T follicular helper cell (primary cell): ENCODE measurements at regions not wholly inside any gene's neighbourhood (a gene's known extent, or its start where the extent isn't known, plus 50 kb on each side); places are given as distances from the start of the nearest gene placed in this dataset.
"Not testable (repeated sequence)": the region's sequence is repeated elsewhere in the genome, so short reads cannot be mapped to it uniquely, and the experiment has no call there.

Experiments
- DNase-seq: peaks from one replicate; pipeline ENCODE4 v3.0.0-alpha.2; 2020; ENCODE audit warnings: low read depth

DNA sequence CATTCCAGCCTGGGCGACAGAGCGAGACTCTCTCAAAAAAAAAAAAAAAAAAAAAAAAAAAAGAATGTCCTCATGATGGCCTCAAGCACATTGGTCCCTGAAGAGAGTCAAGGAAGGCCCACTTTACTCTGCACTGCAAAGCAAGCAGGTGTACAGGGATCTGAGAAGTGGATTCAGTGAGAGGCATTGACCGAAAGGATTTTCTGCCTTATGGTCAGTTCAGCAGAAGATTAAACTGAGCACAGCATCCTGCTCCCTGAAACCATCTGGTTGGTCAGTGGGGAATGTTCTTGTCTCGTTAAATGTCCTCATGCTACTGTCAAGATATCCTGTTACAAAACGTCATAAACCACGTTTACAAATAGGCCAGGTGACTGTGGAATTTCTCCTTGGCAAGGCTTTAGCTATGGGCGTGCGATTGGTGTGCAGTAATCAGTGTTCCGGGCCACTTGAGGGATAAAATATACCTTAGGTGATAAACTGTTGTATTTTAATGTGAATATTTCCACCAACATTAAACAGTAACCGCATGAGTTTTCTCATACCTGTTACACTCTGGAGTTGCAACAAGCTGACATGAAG is 195.0 kb downstream of the ADRA2C start:
- not testable (repeated sequence) for DNase-seq

DNA sequence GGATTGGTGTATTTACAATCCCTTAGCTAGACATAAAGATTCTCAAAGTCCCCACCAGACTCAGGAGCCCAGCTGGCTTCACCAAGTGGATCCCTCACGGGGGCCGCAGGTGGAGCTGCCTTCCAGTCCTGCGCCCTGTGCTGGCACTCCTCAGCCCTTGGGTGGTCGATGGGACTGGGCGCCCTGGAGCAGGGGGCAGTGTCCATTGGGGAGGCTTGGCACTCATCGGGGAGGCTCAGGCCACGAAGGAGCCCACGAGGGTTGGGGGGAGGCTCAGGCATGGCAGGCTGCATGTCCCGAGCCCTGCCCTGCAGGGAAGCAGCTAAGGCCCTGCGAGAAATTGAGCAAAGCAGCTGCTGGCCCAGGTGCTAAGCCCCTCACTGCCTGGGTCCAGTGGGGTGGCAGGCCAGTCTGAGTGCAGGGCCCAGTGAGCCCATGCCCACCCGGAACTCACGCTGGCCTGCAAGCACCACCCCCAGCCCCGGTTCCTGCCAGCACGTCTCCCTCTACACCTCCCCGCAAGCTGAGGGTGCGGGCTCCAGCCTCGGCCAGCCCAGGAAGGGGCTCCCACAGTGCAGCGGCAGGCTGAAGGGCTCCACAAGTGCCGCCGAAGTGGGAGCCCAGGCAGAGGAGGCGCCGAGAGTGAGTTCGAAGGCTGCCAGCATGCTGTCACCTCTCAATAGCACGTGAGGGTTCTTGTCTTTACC is 198.5 kb downstream of the ADRA2C start:
- not testable (repeated sequence) for DNase-seq

DNA sequence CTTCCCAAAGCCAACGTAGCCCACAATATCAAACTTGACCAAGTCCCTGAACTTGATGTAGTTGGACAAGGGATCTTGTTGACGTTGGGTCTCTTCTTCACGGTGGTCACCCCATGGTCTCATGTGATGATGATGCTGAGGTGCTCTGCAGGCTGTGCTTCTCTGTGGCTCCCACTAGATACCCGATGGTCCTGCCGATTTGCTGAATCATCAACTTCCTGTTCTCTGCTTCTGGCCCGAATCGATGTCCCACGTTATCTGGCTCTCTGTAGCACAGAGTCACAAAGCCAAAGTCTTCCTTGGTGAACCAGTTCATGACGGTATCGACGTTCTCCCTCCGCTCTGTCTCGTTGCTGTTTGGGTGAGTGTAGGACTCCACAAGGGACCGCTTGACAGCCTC is 201.0 kb downstream of the ADRA2C start:
- not testable (repeated sequence) for DNase-seq

DNA sequence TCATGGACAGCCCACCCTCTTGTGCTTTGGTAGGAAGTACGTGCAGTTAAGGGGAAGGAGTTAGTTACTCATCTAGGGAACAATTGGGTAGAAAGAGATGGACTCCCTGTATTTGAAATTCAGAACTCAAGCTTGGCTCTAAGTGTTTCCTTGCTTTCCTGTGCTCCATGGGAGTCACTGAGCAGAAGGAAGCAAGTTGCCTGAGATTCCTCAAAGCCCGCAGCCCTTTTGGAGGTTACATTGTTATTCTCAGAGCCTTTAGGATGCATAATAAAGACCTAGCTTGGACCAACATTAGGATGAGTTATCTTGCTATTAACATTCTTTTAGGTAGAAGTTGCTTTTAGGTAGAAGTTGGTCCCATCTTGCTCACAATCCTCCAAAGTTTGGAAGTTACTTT is 206.4 kb downstream of the ADRA2C start:
- DNase-seq, result not testable (repeated sequence)

DNA sequence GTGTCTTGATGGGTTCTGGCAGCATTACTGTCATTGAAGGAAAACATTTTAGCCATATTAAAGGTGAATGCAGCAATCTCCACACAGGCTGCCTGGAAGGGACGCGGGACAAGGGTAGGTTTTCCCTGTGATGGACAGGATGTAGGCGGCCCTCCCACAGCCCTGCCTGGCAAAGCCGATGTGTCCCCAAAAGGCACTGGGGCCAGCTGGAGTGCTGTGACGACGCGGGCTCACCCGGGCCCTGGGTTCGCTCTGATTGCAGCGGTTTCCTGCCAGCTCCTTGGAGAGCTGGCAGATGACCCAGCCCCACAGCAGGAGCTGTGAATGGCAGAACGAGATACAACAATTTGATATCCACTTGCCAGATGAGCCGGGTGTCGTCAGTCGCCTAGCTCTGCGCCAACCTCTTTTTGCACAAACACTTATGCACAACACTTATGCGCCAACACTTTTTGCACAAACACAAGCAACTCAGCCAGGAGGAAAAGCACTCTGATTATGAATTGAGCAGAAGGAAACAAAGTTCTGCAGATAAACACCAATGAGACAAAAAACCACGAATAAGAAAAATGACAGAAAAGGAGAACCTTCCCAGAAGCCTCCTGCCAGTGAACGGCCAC is 207.5 kb downstream of the ADRA2C start:
- DNase-seq, result not testable (repeated sequence)

DNA sequence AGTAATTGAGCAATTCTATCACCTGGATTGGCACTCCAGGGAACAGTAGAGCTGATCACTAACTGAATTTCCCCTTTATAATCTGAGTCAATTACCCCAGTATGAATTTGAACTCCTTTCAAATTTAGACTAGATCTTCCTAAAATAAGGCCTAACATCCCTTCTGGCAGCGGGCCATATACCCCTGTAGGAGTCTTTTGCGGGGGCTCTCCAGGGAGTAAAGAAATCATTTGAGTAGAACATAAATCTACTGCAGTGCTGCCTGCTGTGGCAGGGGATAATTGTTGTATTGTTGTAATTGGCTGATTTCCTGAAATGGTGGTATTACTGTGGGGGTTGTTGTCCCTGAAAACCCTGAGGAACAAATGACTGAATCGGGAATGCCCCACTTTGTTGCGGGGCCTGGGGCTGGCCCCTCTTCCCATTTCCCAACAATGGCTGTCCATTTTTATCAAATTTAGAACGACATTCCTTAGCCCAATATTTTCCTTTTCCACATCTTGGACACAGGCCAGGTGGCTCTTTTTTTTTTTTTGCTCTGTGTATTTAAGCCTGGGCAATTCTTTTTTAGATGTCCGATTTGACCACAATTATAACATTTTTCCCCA is 217.4 kb downstream of the ADRA2C start:
- DNase-seq, result not testable (repeated sequence)

DNA sequence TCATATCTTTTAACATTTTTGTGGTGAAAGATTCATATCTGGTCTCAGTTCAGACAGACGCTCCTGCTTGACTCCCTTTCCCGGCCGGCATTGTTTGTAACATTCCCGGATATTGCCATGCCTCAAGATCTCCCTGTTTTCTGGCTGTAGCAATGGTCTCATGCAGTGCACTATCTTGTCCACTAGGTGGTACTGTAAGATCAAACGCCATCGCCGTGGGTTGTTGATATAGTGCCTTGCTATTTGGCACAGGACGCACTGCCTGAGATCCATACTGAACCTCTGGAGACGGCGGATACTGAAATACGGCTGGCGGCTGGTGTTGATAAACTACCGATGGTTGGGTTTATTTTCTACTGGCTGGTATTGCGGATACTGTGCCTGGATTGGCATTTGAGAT is 218.6 kb downstream of the ADRA2C start:
- DNase-seq, result not testable (repeated sequence)

DNA sequence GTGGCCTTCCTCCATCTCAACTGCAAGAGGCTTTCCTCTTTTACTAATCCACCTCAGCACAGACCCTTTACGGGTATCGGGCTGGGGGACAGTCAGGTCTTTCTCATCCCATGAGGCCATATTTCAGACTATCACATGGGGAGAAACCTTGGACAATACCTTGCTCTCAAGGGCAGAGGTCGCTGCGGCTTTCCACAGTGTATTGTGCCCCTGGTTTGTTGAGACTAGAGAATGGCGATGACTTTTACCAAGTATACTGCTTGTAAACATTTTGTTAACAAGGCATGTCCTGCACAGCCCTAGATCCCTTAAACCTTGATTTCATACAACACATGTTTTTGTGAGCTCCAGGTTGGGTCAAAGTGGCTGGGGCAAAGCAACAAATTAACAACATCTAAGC is 220.2 kb downstream of the ADRA2C start:
- not testable (repeated sequence) for DNase-seq

DNA sequence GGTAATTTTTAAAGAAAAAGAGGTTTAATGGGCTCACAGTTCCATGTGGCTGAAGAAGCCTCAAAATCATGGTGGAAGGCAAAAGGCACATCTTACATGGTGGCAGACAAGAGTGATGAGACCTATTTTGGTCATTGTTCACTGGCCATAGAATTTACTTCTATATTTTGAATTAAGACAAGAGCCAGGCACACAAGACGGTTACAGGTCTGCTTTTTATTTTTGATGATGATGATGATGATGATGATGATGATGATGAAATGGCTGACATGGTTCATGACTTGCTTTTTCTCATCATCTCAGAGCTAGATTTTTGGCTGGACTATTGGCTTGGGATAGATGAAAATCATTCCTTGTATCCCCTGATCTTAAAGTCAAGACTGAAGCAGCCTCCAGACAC is 229.3 kb downstream of the OTOP1 start:
- not testable (repeated sequence) for DNase-seq

DNA sequence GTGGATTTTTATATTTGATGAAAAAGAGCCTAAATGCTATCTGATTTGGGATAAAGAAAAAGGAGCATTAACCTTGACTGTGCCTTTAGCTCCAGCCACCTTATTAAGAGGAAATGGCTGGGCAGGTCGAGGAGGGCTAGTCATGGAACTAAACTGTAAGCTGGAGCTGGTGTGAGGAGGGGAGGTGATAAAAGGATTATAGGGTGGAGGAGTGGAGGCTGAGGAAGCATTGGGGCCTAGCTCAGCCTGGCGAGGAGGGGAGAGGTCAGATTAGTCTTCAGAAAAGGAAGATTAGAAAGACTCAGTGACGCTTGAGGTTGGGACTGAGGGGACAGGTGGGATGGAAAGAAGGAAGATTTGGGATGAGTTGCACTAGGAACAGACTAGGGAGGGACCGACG is 222.7 kb downstream of the OTOP1 start:
- not testable (repeated sequence) for DNase-seq

DNA sequence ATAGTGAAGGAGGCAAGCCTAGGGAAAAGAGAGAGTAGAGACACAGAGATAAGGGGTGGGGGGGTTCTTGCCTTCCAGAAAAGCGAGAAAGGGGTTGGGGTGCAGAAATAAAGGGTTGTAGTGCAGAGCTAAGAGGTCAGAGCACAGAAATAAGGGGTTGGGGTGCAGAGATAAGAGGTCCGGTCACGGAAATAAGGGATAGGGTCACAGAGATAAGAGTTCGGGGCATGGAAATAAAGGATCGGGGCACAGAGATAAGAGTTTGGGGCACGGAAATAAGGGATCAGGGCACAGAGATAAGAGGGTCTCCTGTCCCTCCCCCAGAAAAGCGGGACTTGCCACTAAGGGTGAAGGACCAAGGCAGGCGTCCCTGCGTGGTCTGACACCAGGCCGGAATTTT is 222.0 kb downstream of the OTOP1 start:
- not testable (repeated sequence) for DNase-seq

DNA sequence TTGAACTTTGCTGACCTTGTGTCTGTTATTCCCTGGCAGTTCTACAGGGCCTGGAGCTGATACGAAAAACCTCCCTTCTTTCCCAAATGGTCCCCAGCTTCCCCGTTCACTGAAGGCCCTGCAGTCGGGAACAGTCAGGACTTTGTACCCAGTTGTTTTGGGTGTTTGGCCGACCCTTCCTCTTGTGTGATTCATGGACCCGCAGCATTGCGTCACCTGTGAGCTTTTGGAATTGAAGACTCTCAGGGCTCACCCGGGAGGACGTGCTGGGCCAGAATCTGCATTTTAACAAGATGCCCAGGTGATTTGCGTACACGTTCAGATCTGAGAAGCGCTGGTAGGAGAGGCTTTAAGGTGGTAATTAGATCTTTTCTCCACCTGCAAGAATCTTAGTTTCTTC is 220.4 kb downstream of the OTOP1 start:
- DNase-seq, result not testable (repeated sequence)

DNA sequence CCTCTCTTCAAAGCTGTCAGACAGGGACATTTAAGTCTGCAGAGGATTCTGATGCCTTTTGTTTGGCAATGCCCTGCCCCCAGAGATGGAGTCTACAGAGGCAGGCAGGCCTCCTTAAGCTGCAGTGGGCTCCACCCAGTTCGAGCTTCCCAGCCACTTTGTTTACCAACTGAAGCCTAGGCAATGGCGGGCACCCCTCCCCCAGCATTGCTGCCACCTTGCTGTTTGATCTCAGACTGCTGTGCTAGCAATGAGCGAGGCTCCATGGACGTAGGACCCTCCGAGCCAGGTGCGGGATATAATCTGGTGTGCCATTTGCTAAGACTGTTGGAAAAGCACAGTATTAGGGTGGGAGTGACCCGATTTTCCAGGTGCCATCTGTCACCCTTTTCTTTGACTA is 207.7 kb downstream of the OTOP1 start:
- not testable (repeated sequence) for DNase-seq

DNA sequence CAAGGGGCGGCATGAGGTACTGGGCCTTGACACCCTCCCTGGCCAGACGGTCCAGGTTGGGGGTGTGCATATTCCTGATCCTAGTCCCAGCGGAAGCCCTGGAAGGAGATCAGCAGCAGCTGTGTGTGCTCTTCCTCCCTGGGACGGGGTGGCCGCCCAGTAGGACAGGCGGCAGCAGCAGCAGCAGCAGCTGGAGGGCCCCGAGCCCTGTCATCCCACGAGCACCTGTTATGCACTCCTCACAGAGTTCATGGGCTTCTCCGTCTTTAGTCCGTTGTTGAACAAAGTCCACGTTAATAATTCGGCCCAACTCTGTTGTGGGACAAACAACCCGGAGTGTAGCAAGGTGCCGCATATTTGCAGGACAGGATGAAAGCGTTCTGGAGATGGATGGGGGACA is 205.6 kb downstream of the OTOP1 start:
- not testable (repeated sequence) for DNase-seq

DNA sequence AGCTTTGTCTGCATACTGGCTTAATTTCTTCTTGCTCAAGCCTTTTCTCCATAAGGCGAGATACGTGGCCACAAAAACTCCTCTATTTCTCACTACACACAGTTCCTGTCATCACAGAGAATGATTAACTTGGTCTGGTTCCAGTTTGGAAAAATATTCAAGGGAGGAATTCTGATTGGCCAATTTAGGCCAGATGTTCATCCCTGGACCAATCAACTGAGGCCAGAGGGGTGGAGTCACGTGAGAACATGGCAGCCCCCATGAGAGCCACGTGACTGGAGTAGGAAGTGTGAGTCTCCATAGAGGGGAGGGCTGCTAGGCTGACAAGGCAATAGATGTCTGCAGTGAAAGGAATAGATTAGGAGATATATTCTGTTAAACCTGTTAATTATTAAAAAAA is 200.0 kb downstream of the OTOP1 start:
- not testable (repeated sequence) for DNase-seq

DNA sequence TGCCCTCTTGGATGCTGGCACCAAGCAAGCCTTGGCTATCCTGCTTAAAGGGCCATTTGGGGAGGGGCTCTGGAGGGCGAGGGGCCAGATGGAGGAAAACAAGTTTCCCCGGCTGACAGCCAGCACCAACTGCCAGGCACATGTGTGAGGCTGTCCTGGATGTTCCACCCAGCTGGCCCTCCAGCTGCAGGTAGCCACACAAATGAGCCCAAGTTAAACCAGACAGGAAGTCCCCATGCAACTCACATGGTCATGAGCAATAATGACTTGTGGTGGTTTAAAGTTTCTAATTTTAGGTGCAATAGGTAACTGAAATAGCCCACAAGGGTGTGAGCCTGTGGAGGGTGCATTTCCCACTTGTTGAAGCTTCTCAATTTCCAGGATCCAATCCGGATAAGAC is 198.0 kb downstream of the OTOP1 start:
- DNase-seq, result not testable (repeated sequence)

DNA sequence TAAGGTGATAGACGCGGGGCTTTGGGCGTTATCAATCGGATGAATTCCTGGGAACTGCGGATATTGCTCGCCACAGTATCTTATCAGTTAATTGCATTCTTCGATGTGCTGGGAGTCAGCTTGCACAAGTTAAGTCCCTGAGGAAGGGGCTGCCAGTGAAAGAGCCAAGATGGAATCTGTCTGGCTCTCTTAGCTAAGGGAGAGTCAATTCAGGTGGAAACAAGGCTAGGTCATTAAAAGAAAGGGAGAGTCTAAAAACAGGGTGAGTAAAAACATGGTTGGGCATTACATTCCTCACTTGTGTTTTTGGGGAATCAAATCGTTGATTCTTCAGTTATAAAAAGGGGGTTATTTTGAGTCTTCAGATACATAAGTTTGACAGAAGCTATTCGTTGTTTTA is 196.2 kb downstream of the OTOP1 start:
- not testable (repeated sequence) for DNase-seq

DNA sequence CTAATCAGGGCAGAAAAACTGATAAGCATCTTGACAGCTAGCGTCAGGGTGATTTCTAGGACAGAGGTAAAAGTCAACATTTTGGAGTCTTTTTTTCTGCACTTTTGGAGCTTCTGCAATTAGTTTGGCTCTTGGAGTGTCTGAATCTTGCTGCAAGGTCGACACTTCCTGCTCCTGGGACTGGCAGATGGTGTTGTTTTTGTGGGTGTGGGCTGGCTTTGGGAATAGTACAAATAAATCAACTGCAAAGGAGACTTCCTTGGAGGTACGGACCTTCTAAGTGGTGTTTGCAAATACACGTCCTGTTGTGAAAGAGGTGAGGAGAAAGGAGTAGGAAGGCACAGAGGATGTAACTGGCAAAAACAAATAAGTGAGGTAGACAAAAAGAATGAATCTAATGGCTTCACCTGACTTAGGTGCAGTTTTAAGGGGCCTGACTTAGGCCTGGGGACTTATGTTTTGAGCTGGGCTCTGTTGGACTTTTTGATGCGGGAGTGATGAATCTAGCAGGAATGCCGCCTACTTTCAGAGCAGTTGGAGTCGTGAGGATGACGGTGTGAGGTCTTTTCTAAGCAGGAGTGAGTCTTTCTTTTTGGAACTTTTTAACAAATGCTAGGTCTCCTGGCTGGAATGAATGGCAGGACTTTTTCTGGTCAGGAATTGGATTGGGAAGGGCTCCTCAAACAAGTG is 195.1 kb downstream of the OTOP1 start:
- not testable (repeated sequence) for DNase-seq

DNA sequence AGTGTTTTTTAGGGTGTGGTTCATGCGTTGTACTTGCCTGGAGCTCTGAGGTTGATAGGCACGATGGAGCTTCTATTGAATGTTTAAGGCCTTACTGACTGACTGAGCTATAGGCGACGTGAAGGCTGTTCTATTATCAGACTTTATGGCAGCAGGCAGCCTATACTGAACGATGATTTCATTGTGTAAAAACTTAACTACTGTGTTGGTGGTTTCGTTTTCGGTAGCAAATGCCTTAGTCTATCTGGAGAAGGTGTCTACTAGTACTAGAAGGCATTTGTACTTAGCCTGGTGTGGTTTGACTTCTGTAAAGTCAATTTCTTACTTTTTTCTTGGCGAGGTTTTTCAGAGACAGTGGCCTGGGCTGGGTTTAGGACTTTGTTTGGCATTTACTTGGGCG is 194.4 kb downstream of the OTOP1 start:
- not testable (repeated sequence) for DNase-seq

DNA sequence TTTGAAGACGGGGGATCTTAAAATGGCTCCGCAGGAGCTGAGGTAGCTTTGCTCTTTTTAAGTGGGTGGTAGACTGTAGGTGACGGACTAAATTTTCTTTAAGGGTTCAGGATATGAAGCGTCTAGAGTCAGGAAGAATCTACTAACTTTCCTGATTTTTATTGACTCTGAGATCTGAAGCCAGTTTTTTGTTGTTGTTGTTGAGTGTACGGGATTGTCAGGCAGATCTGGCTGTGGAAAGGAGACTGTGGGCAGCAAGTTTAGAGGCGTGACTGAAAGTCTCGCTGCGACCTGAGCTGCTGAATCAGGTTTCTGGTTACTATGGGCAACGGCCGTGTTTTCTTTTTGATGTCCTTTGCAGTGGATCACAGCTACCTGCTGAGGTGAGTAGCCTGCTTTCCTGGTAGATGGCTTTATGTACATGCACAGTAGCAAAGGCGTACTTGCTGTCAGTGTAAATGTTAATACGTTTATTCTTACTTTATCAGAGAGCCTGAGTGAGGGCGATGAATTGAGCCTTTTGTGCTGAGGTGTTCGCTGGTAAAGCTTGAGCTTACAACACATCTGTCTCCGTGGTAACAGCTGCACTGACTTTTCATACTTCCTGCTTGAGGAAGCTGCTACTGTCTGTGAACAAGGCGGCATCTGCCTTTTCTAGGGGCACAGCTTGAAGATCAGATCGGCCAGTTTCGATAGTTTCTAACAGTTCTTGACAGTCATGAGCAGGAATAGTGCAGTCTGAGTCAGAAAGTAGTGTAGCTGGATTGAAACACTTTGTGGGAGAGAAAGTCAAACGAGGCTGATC is 193.7 kb downstream of the OTOP1 start:
- peak; percentile 33 for DNase-seq

DNA sequence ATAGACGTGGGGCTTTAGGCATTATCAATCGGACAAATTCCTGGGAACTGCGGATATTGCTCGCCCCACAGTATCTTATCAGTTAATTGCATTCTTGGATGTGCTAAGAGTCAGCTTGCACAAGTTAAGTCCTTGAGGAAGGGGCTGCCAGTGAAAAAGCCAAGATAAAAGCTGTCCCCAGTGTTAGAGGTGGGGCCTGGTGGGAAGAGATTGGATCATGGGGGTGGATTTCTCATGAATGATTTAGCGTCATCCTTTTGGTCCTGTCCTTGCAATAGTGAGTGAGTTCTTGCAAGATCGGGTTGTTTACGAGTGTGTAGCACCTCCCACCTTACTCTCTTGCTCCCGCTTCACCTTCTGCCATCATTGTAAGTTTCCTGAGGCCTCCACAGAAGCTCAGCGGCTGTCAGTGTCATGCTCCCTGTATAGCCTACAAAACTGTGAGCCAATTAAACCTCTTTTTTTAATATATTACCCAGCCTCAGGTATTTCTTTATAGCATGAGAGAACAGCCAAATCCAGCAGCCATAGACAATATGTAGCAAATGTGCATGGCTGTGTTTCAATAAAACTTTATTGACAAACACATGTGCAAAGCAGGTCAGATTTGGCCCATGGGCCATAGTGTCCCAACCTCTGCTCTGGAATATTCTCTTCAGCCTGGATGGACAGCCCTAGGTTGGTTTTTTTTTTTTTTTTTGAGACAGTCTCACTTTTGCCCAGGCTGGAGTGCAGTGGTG is 189.2 kb downstream of the OTOP1 start:
- DNase-seq, result not testable (repeated sequence)
